ENCODE measurements at regions not wholly inside any gene's neighbourhood (a gene's known extent, or its start where the extent isn't known, plus 50 kb on each side); places are given as distances from the start of the nearest gene placed in this dataset.

DNA sequence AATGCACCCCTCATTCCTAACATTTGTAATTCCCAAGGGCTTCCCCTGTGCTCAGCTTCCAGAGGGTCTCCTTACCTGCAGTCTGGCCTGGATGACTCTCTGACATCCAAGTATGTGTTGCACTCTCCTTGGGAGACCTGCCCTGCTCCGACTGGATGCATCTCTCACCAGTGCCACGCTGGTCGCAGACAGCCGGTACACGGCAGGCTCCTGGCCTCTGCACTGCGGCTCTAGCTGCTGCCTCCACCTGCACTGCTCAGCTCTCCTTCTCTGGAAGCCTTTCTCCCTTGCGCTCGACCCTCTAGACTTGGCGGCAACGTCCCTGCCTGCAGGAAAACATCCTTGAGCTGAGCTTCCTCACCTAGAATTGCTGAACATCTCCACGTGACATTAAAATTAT is 685.9 kb downstream of the BRD1 start:
- TF ChIP-seq, protein P1, sequence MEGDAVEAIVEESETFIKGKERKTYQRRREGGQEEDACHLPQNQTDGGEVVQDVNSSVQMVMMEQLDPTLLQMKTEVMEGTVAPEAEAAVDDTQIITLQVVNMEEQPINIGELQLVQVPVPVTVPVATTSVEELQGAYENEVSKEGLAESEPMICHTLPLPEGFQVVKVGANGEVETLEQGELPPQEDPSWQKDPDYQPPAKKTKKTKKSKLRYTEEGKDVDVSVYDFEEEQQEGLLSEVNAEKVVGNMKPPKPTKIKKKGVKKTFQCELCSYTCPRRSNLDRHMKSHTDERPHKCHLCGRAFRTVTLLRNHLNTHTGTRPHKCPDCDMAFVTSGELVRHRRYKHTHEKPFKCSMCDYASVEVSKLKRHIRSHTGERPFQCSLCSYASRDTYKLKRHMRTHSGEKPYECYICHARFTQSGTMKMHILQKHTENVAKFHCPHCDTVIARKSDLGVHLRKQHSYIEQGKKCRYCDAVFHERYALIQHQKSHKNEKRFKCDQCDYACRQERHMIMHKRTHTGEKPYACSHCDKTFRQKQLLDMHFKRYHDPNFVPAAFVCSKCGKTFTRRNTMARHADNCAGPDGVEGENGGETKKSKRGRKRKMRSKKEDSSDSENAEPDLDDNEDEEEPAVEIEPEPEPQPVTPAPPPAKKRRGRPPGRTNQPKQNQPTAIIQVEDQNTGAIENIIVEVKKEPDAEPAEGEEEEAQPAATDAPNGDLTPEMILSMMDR (IDR thresholded peaks at IDR 0.05; ENCODE audit: low read depth, low read length), result no peak
- DNase-seq (ENCODE audit: extremely low read depth, low read depth), result no peak

DNA sequence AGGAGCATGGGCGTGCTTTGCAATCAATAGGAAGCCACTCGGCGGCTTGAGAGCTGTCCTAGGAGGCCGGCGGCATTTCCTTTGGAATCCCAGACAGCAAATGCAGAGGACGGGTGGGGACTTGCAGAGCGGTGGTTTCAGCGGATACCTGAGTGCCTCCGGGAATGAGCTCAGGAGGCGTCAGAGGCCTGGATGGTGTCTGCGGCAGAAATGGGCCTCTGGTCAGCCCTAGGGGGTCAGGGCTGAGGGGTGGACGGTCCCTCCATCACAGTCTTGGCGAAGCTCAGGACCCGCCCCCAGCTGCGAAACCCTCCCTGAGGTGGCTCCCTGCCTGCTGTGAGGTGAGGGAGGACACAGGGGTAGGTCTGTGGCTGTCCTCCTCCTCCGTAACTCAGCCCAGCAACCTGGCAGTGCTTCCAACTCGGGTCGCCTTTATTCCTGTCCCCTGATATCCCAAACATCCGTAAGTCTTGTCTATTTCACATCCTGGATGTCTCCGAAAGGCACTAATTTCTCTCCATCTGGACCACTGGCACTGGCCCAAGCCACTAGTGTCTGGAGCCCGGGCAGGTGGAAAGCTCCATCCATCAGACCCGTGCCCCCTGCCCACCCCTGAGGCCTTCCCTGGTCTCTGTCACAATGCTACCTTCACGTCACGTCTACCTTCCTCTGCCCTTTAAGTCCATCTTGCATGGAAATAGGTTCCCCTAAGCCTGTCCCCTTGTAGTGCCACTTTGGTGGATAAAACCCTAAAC is 686.6 kb downstream of the BRD1 start:
- TF ChIP-seq, protein P1 (IDR thresholded peaks at IDR 0.05; ENCODE audit: low read depth, low read length), result no peak
- DNase-seq (ENCODE audit: extremely low read depth, low read depth), result no peak

DNA sequence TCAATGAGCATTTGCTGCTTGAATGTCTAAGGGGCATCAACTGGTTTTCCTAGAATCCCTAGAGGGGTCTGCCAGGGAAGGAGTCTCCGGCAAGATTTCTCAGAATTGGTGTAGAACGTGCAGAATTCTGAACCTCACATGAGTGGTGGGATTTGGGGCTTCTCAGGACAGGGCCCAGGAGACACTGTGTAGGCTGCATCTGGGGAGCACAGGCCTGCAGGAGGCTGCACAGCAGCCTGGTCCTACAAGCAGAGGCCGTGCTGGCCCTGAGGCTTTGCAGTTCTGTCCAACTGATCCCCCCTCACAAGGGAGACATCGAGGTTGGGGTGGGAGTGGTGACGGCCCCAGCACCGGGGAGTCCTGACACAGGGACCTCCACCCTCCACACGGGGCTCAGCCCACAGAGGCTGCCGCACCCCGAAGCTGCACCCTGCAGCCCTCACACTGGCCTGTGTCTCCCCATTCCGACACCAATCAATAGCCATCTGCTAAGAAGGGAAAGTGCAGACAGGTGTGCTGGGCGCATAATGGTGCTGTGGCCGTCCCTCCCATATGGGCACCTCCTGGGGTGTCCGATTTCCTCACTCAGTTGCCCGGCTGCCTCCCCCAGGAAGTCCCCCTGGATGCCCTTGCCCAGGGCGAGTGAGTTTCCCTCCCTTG is 688.1 kb downstream of the BRD1 start:
- no peak for DNase-seq (ENCODE audit: extremely low read depth, low read depth)
- TF ChIP-seq, protein P1 (IDR thresholded peaks at IDR 0.05; ENCODE audit: low read depth, low read length), result no peak

DNA sequence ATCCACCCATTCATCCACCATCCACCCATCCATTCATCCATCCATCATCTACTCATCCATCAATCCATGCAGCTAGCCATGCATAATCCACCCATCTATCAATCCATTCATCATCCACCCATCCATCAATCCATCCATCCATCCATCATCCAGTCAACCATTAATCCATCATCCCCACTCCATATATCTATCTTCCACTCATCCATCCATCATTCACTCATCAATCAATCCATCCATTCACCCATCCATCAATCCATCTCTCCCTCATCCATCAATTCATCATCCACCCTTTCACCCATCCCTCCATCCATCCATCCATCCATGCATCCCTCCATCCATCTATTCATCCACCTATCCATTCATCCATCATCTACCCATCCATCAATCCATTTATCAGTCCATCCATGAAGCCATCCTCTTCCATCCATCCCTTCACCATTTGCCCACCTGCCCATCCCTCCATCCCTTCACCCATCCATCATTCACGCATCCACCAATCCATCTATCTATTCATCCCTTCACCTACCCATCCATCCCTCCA is 689.4 kb downstream of the BRD1 start:
- no peak for DNase-seq (ENCODE audit: extremely low read depth, low read depth)
- TF ChIP-seq, protein P1 (IDR thresholded peaks at IDR 0.05; ENCODE audit: low read depth, low read length), result no peak

DNA sequence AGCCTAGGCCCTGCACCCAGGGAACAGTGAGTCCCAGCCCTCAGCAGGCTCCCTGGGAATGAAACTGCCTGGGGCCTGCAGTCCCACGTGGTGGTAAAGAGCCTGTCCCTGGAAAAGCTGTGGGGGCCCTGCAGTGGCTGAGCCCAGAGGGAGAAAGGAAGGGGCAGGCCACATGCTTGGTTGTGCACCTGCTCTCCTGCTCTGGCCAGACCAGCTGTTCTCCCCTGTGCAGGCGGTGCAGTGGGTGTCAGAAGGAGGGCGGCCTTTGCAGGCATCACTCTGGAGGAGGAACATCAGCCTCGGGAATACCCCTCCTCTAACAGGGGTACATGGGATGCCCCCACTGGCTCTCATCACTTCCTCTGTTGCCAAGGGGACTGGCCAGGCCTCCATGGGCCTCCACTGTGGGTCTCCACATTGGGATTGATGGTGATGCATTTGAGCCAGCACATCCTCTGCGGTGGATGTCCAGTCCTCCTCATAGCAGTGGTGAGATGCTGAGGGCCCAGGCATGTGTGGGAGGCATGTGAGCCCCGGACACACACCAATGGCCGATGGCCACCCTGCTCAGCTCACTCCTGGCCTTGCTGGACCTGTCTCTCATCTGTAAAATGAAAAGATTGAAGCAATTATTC is 690.4 kb downstream of the BRD1 start:
- DNase-seq (ENCODE audit: extremely low read depth, low read depth), result no peak
- TF ChIP-seq, protein P1 (IDR thresholded peaks at IDR 0.05; ENCODE audit: low read depth, low read length), result no peak

DNA sequence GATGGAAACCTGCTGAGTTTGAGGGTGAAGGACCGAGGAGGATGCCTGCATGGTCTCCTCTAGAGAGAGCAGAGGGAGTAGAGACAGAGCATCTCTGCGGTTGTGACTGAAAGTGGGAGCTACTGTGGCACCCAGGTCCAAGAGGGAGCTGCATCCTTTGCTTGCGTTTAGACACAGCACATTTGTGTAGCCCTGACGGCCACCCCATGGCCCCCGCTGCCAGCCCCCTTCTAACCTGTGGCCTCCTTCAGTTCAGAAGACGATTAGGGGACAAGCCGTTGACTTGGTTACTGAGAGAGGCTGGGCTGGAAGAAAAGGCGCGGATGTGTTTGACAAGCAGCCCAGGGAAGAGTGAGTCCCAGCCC is 690.9 kb downstream of the BRD1 start:
- DNase-seq (ENCODE audit: extremely low read depth, low read depth), result no peak
- TF ChIP-seq, protein P1 (IDR thresholded peaks at IDR 0.05; ENCODE audit: low read depth, low read length), result no peak
